Tibial nerve (tissue), 4 donors: ENCODE measurements at regions not wholly inside any gene's neighbourhood (a gene's known extent, or its start where the extent isn't known, plus 50 kb on each side); places are given as distances from the start of the nearest gene placed in this dataset.

Experiments used
- DNase-seq, 2 donors: peaks; one replicate each; pipeline ENCODE4 v3.0.0-alpha.2; 2019; ENCODE audit warnings: low spot score in 2 of 2
- H3K27ac ChIP-seq, 4 donors: fragments of 200-600 bp; sonication (generic) in 3 of 4; one replicate each; pipeline ENCODE4 v1.5.1; 2017 to 2019; ENCODE audit warnings: mild to moderate bottlenecking in 1 of 4
- H3K27me3 ChIP-seq, 2 donors: fragments of 200-600 bp; sonication (generic) in 1 of 2; one replicate each; pipeline versions ENCODE4 v1.5.1 to v1.6.0; 2017 to 2019
- H3K36me3 ChIP-seq, 3 donors: fragments of 200-600 bp; sonication (generic); one replicate each; pipeline ENCODE4 v1.5.1; 2018 to 2019
- H3K4me1 ChIP-seq, 4 donors: fragments of 200-600 bp; sonication (generic) in 3 of 4; one replicate each; pipeline ENCODE4 v1.5.1; 2017 to 2019
- H3K4me3 ChIP-seq, 4 donors: fragments of 200-600 bp; sonication (generic) in 3 of 4; one replicate each; pipeline ENCODE4 v1.5.1; 2017 to 2019; ENCODE audit warnings: mild to moderate bottlenecking in 1 of 4, moderate library complexity in 1 of 4
- H3K9me3 ChIP-seq, 4 donors: fragments of 200-600 bp; sonication (generic) in 3 of 4; one replicate each; pipeline ENCODE4 v1.5.1; 2017 to 2019
- EP300 ChIP-seq, 2 donors: sonication (generic); formaldehyde crosslinking; IDR thresholded peaks; one replicate each; pipeline ENCODE4 v1.6.1; 2017; ENCODE audit warnings: antibody characterized with exemption in 2 of 2, mild to moderate bottlenecking in 1 of 2
- POLR2A ChIP-seq, 2 donors: fragments of 450-650 bp; IDR thresholded peaks; one replicate each; pipeline ENCODE4 v1.6.1; 2017; ENCODE audit warnings: antibody characterized with exemption in 2 of 2, mild to moderate bottlenecking in 2 of 2, moderate library complexity in 2 of 2
- WGBS, 2 donors: methylation state at CpG; one replicate each; pipeline ENCODE4 v1.1.5; 2018; 5-methylcytosine and 5-hydroxymethylcytosine counted together
- TF ChIP-seq, protein P1 (sequence below), 5 experiments: fragments of 200-600 bp in 3 of 5; fragments of 450-650 bp in 2 of 5; sonication (generic) in 3 of 5; IDR thresholded peaks; one replicate each; pipeline ENCODE4 v1.5.1; 2016 to 2019; ENCODE audit warnings: antibody characterized with exemption in 5 of 5, mild to moderate bottlenecking in 3 of 5, moderate library complexity in 2 of 5

DNA sequence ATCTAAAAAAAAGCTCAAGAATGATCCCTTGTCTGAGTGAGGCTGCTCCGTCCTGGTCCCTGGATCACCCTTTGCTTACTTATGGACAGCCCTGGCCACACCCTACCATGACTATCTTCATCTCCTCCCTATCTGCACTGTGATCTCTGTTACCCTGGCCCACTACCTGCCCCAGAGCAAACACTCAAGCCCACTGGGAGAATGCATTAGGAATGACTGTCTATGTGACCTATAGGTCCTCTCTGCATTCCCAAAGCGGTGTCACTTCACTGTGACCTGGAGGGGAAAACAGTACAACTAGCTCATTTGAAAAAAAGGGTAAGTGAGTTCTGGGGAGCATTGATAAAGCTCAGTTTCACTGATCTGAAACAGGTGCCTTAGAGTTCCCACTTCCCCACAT lies 86.4 kb upstream of the FOXP4 start:
- TF ChIP-seq POLR2A (IDR thresholded peaks at IDR 0.05) = no peak
- no peak for TF ChIP-seq EP300 (IDR thresholded peaks at IDR 0.05)
- TF ChIP-seq, protein P1, sequence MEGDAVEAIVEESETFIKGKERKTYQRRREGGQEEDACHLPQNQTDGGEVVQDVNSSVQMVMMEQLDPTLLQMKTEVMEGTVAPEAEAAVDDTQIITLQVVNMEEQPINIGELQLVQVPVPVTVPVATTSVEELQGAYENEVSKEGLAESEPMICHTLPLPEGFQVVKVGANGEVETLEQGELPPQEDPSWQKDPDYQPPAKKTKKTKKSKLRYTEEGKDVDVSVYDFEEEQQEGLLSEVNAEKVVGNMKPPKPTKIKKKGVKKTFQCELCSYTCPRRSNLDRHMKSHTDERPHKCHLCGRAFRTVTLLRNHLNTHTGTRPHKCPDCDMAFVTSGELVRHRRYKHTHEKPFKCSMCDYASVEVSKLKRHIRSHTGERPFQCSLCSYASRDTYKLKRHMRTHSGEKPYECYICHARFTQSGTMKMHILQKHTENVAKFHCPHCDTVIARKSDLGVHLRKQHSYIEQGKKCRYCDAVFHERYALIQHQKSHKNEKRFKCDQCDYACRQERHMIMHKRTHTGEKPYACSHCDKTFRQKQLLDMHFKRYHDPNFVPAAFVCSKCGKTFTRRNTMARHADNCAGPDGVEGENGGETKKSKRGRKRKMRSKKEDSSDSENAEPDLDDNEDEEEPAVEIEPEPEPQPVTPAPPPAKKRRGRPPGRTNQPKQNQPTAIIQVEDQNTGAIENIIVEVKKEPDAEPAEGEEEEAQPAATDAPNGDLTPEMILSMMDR (IDR thresholded peaks at IDR 0.05) = no peak
- DNase-seq = no peak
- Histone ChIP-seq H3K27ac (no peak overlapping the region), H3K9me3 (no peaks in the 10 kb centered on the region), H3K36me3 (no peaks in the 10 kb centered on the region), H3K4me3 (no peak overlapping the region), H3K4me1 (peaks cover 0 to 10% (median 0%) of the 10 kb centered on the region in 4 donors), H3K27me3 (no peaks in the 10 kb centered on the region)
- 91 to 94% methylated on average over 2 of the region's 2 CpGs for WGBS, 2 donors

DNA sequence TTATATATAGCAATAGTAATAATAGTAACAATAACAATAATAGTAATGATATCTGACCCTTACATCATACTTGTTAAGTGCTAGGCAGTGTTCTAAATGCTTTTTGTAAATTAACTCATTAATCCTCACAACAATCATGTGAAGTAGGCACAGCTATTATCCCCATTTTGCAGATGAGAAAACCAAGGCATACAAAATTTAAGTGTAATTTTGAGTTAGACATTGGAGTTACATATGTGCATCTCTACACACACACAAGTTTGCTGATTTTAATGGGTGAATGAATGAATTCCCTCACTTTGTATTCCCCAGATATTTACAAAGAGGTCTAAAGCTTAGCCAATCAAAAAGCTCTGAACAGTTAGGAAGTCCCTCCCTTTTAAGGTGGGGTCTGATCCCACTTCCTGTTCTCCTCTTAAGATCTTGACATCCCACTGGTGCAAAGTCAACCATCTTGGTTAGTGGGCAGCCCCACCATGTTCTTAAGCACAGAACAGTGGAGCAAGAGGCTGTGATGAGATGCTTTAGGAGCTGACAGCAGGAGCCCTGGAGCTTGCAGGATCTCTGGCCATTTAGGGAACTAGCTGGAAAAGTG lies 85.3 kb upstream of the FOXP4 start:
- Histone ChIP-seq H3K36me3 (no peaks in the 10 kb centered on the region), H3K27me3 (no peaks in the 10 kb centered on the region), H3K4me3 (no peak overlapping the region), H3K9me3 (no peaks in the 10 kb centered on the region), H3K27ac (no peak overlapping the region), H3K4me1 (peaks cover 0 to 10% (median 0%) of the 10 kb centered on the region in 4 donors)
- TF ChIP-seq POLR2A (IDR thresholded peaks at IDR 0.05) (no peak), EP300 (IDR thresholded peaks at IDR 0.05) (no peak)
- TF ChIP-seq, protein P1 (IDR thresholded peaks at IDR 0.05) = no peak
- DNase-seq = no peak

DNA sequence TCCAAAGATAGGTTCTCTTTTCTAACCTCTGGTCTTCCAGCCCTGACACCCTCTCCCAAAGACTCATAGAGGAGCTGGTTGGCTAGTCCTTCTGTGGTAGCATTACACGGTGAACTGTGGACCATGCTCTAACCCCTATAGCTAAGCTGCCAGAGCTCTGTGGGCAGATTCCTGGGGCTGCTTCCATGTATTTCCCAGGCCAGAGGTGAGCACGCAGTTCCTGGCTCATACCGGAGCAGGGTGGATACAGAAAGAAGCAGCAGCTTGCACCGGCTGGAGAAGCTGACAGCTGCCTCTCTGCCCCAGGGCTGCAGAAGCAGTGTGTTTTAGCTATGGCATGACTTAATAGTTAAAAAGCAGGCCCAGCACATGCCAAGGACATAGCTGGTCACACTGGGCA lies 84.1 kb upstream of the FOXP4 start:
- Histone ChIP-seq H3K9me3 (no peaks in the 10 kb centered on the region), H3K27ac (no peak overlapping the region), H3K4me1 (peaks cover 0 to 14% (median 0%) of the 10 kb centered on the region in 4 donors), H3K36me3 (no peaks in the 10 kb centered on the region), H3K4me3 (no peak overlapping the region), H3K27me3 (no peaks in the 10 kb centered on the region)
- no peak for TF ChIP-seq EP300 (IDR thresholded peaks at IDR 0.05)
- TF ChIP-seq, protein P1 (IDR thresholded peaks at IDR 0.05) = no peak
- no peak for TF ChIP-seq POLR2A (IDR thresholded peaks at IDR 0.05)
- WGBS, 2 donors = 70 to 81% methylated on average over 4 of the region's 4 CpGs
- DNase-seq = no peak

DNA sequence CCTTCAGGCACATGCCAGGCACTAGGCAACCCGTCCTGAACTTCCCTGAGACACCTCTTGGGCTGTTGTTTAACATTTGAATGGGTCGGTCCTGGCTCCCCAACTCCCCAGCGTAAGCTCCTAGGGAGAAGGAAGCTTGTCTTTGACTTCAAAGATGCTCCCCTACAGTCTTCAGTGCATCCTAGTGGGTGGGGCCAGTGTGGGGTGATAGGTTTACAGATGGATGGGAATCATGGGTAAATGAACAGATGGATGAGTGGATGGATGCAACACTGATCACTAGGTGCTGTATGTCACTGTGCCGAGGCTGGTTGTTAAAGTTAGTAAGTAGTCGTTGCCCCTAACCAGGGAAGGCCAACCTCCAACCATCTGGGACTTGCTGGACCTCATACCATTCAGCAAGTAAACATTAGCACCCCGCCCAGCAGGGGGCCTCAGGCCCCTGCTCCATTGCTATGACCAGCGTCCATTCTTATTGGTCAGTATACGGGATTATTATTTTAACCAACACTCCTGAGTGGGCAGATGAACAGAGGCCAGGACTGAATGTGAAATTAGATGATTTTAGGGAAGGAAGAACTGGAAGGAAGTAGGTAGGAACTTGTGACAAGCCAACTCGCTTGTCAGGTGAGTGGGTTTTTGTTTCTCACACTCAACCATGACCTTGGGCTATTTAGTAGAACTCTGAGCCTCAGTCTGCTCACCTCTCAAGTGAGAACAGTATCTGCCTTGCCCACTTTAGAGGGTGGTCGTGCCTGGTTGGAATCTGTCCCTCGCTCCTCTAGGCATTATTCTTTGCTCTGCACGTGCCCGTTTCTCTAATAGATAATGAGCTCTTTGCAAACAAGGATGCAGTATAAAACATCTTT lies 82.9 kb upstream of the FOXP4 start:
- no peak for TF ChIP-seq POLR2A (IDR thresholded peaks at IDR 0.05)
- TF ChIP-seq, protein P1 (IDR thresholded peaks at IDR 0.05) = peak; percentile 50 to 80 (median 58)
- TF ChIP-seq EP300 (IDR thresholded peaks at IDR 0.05) = peak in 1 of 2 donors; percentile 22
- DNase-seq = peak; percentile 60 to 73
- 43% methylated on average over 13 of the region's 13 CpGs for WGBS, 2 donors
- Histone ChIP-seq H3K27me3 (no peaks in the 10 kb centered on the region), H3K4me1 (peaks cover 0 to 14% (median 0%) of the 10 kb centered on the region in 4 donors), H3K4me3 (no peak overlapping the region), H3K27ac (no peak overlapping the region), H3K36me3 (no peaks in the 10 kb centered on the region), H3K9me3 (no peaks in the 10 kb centered on the region)

DNA sequence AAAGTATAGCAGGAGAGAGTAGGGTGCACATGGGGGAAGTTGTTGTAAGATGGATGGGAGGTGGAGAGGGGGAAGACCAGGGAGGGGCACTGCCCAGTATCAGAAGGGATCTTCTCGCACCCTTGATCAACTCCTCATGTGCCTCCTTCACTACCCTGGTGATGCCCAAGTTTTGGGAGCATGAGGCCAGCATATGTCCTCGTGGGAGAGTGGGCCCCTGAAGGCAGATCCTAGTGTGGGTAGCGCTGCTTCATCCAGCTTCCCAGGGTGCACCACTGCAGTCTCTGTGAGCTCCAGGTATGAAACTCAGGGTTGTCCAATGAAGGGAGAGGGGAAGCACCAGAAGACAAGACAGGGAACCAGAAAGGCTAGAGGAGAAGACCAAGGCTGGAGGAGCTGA lies 82.2 kb upstream of the FOXP4 start:
- Histone ChIP-seq H3K36me3 (no peaks in the 10 kb centered on the region), H3K4me1 (peaks cover 0 to 14% (median 0%) of the 10 kb centered on the region in 4 donors), H3K4me3 (no peak overlapping the region), H3K27me3 (no peaks in the 10 kb centered on the region), H3K27ac (no peak overlapping the region), H3K9me3 (no peaks in the 10 kb centered on the region)
- DNase-seq = no peak
- TF ChIP-seq POLR2A (IDR thresholded peaks at IDR 0.05) = no peak
- TF ChIP-seq EP300 (IDR thresholded peaks at IDR 0.05) = no peak
- 82 to 88% methylated on average over 3 of the region's 3 CpGs for WGBS, 2 donors
